WI38 (cell line): ENCODE measurements at regions not wholly inside any gene's neighbourhood (a gene's known extent, or its start where the extent isn't known, plus 50 kb on each side); places are given as distances from the start of the nearest gene placed in this dataset.

Experiments
- H3K4me3 ChIP-seq: 2 replicates; pipeline ENCODE4 v1.5.1; 2011; ENCODE audit warnings: low read depth, mild to moderate bottlenecking, control low read depth, low read length
- CTCF ChIP-seq: IDR thresholded peaks from 2 replicates; pipeline ENCODE4 v1.5.1; 2012; ENCODE audit warnings: low read depth, mild to moderate bottlenecking, control low read depth, low read length

DNA sequence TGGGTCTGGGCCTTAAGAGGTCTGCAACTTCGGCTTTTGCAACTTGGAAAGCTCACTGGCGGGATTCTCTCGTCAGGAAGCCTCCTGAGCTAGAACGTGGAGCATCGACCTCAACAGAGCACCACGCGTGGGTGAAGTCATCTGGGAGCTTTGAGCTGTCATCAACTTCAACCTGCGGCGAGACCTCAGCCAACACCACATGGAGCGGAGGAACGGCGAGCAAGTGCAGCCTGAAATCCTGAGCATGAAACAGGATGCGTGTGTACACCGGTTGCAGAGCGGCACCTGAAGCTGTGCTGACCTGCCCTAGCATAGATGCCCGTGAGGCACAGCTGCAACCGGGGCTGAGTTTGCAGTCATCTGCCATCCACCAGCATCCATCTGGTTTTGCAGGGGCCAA, 295.7 kb upstream of the SHH start:
- H3K4me3 ChIP-seq, result no peak overlapping the region
- no peak for TF ChIP-seq CTCF

DNA sequence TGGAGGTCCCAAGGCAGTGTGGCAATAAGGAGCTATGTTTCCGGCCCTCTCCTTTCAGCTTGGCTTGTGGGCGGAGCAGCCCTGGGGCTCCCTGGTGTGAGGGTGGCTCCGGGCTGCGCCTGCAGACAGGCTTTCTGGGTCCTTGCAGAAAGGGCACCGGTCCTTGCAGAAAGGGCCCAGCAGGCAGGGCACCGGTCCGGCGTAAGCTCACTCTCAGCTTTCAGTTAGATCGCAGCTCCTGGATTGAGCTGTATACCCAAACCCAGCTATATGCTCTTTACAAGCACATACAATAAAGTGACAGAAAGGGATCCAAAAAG, 293.8 kb upstream of the SHH start:
- TF ChIP-seq CTCF, result no peak
- H3K4me3 ChIP-seq, result no peak overlapping the region

DNA sequence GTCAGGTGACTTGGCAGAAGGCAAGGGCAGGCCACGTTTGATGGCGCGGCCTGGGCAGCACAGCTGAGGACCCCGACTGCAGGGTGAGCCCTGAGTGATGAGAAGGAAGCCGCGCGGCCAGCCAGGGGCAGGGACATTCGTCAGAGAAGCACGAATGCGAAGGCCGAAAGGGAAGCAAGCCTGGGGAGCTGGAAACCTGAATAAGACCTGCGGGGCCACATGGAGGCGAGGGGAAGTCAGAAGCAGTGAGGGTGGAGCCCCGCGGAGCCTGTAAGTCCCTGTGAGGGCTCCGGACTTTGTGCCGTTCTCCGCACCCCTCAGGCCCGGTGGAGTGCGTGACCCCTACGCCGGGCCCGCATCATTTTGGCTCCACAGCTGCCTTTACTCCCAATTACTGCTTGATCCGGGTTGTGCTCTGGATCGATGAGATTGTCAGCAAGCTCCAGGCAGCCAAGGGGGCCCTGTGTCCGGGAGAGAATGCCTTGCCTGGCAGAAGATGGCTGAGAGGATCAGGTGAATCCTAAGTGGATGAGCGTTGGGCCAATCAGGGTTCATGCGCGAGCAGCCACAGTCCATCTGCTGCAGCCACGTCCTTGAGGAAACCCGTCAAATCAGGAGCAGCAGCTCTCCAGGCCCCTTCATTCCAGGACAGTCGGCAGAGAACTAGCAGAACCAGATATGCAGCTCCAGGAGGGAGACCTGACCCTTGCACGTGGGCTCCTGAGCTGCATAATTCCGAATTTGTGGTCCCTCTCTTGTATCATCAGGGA, 293.3 kb upstream of the SHH start:
- TF ChIP-seq CTCF, result no peak
- no peak overlapping the region for H3K4me3 ChIP-seq

DNA sequence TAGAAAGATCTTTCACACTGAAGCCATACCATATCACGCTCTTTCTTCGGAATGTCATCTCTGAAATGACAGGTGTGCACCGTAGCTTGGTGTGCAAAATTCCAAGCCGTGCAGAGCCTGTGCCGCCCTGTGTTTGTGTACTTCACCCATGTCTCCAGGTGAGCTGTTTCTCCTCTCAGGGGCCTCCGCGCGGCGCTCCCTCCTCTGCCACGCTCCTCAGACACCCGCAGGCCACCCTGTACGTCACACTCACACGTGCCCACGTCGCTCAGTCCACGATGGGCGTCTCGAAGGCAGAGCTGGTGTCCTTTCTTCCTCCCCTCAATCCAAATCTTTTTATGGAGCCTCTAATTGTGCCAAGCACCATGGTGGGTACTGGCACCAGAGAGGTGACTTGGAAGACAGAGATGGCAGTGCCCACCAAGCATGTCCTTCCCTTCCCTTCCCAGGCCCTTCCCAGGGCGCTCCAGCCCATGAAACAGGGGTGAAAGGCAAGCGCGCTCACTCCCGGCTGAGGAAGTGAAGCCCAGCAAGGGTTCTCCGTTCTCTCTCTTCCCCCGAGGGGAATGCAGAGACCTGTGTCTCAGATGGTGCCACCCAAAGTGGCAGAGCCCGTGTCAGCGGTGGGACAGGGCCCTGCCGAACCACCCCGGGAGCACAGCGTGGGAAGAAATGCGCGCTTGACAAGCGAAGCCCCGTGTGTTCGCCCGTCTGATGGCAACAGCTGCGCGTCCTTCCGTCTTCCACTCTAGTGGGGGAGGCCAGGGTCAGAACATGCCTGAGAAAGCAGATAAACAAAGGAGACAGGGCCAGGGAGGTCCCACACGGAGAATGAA, 292.5 kb upstream of the SHH start:
- H3K4me3 ChIP-seq, result no peak overlapping the region
- TF ChIP-seq CTCF, result no peak

GRCh38 chr7:156102267-156102666, 290.0 kb upstream of the SHH start:
- TF ChIP-seq CTCF, result no peak
- no peak overlapping the region for H3K4me3 ChIP-seq

DNA sequence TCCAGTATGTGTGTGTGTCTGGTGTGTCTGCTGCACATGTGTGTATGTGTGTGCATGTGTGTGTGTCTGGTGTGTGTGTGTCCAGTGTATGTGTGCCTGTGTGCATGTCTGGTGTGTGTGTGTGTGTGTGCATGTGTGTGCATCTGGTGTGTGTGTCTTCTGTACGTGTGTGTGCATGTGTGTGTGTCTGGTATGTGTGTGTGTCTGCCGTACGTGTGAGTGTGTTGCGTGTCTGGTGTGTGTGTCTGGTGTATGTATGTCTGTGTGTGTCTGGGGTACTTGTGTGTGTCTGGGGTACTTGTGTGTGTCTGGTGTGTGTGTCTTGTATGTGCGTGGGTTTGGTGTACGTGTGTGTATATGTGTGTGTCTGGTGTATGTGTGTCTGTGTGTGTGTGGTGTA, 289.1 kb upstream of the SHH start:
- TF ChIP-seq CTCF, result no peak
- H3K4me3 ChIP-seq, result no peak overlapping the region

DNA sequence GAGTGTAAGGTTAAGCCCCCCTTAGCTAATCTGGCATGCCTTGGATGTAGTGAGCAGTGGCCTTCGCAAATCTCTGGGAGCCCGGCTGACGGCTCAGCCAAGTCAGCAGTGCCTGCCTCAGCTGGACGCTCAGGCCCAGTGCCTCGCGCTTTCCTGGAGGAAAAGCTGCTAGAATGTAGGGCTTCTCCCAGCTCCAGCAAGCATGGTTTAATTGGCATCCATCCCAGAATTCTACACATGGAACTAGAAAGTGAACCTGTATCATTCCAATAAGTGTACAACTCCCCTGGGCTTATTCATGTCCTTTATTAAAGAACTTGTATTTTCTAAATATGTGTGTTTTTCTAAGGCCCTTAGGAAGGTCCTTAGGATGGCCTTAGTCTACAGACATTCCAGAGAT, 287.8 kb upstream of the SHH start:
- H3K4me3 ChIP-seq, result no peak overlapping the region
- TF ChIP-seq CTCF, result no peak
